Stimulated activated effector memory CD8-positive, alpha-beta T cell treated with anti-CD3 and anti-CD28 coated beads, Interleukin-12 subunit alpha, Interleukin-12 subunit beta, amount 100 ng/mL, for 72 hours (primary cell): ENCODE measurements at regions not wholly inside any gene's neighbourhood (a gene's known extent, or its start where the extent isn't known, plus 50 kb on each side); places are given as distances from the start of the nearest gene placed in this dataset.

Source experiments
- ATAC-seq: fragments of 150-1000 bp; cut with Tn5 transposase; 2 replicates; pipeline ENCODE4 v1.10.0; 2021
- DNase-seq, 2 donors: peaks; one replicate each; pipeline ENCODE4 v3.0.0; 2021 to 2022; ENCODE audit warnings: low spot score in 2 of 2
- H3K27ac Mint-ChIP-seq: one replicate; pipeline ENCODE4 v1.8.0; 2022; ENCODE audit warnings: mild to moderate bottlenecking, mixed read lengths
- H3K36me3 Mint-ChIP-seq: one replicate; pipeline ENCODE4 v1.8.0; 2022; ENCODE audit warnings: mild to moderate bottlenecking, mixed read lengths
- H3K4me1 Mint-ChIP-seq: one replicate; pipeline ENCODE4 v1.8.0; 2022; ENCODE audit warnings: mixed read lengths
- H3K4me3 Mint-ChIP-seq: one replicate; pipeline ENCODE4 v1.8.0; 2022; ENCODE audit warnings: mild to moderate bottlenecking, mixed read lengths
- H3K9me3 Mint-ChIP-seq: one replicate; pipeline ENCODE4 v1.8.0; 2022; ENCODE audit warnings: mixed read lengths

DNA sequence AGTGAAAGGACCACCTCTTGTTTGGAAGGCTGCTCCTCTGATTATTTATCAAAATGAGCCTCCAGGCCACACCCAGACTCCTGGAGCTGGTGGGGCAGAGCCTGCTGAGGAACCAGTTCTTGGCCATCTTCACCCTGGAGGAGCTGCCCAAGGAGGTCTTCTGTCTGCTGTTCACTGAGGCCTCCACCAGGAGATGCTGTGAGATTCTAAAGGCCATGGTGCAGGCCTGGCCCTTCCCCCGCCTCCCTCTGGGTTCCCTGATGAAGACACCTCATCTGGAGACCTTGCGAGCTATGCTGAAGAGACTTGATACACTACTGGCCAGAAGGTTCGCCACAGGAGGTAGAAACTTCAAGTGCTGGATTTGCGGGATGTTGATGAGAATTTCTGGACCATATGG lies 61.7 kb upstream of the GJA8 start:
- Mint-ChIP-seq H3K27ac (no peak overlapping the region), H3K36me3 (no peaks in the 10 kb centered on the region), H3K4me3 (no peak overlapping the region), H3K4me1 (no peaks in the 10 kb centered on the region), H3K9me3 (no peaks in the 10 kb centered on the region)
- DNase-seq (no peak), ATAC-seq (peak; percentile 53)

DNA sequence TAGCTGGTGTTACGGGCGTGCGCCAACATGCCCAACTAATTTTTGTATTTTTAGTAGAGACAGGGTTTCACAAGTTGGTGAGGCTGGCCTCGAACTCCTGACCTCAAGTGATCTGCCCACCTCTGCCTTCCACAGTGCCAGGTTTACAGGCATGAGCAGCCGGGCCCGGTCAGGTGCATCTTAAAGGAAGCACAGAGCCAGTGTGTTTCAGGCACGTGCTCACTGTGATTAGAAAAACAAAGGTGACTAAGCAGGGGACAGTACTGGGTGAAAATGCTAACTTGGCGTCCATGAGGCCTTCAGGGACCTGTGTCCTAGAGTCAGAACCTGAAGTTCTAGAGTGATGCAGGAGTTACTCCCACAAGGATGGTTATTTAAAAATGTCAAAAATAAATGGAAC lies 60.0 kb upstream of the GJA8 start:
- no peaks in the 10 kb centered on the region for H3K9me3 Mint-ChIP-seq
- DNase-seq: no peak
- no peaks in the 10 kb centered on the region for H3K36me3 Mint-ChIP-seq
- H3K4me1 Mint-ChIP-seq: no peaks in the 10 kb centered on the region
- no peak for ATAC-seq
- H3K4me3 Mint-ChIP-seq: no peak overlapping the region
- H3K27ac Mint-ChIP-seq: no peak overlapping the region

DNA sequence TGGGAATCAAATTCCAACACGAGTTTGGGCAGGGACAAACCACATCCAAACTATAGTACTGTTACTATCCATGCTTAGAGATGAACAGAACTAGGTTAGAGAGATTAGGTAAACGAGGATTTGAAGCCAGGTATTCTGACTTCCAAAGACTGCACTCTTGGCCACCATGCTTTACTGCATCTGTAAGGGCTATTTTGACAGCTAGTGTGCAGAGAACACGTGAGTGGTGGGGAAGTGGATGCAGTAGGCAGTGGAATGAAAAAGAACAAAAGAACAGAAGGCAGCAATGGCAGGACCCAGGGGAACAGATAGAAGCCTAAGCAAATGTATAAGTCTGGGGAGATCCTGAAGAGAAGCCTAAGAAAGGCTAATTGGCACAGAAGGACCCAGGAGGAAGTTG lies 59.1 kb upstream of the GJA8 start:
- ATAC-seq (no peak), DNase-seq (no peak)
- Mint-ChIP-seq H3K4me1 (no peaks in the 10 kb centered on the region), H3K4me3 (no peak overlapping the region), H3K36me3 (no peaks in the 10 kb centered on the region), H3K27ac (no peak overlapping the region), H3K9me3 (no peaks in the 10 kb centered on the region)

DNA sequence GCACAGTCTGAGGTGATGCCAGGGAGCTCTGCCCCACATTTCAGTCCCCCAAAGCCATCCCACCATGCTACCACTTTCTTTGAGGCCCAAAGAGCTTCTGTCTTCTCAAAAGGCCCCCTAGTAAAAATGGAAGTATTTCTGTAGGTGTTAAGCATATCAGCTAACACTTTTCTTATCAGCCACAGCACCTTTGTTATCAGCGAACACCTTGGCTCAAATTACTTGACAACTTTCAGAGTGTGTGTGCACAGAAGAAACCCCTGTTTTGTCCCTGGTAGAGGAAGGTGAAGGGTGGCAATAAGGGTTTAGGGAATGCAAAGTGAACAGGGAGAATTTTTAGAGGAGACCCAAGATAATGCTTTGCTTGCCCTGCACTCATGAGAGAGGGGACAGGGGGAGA lies 54.8 kb upstream of the GJA8 start:
- H3K36me3 Mint-ChIP-seq: no peaks in the 10 kb centered on the region
- no peak for DNase-seq
- H3K4me1 Mint-ChIP-seq: no peaks in the 10 kb centered on the region
- no peak for ATAC-seq
- H3K9me3 Mint-ChIP-seq: no peaks in the 10 kb centered on the region
- H3K27ac Mint-ChIP-seq: no peak overlapping the region
- no peak overlapping the region for H3K4me3 Mint-ChIP-seq

DNA sequence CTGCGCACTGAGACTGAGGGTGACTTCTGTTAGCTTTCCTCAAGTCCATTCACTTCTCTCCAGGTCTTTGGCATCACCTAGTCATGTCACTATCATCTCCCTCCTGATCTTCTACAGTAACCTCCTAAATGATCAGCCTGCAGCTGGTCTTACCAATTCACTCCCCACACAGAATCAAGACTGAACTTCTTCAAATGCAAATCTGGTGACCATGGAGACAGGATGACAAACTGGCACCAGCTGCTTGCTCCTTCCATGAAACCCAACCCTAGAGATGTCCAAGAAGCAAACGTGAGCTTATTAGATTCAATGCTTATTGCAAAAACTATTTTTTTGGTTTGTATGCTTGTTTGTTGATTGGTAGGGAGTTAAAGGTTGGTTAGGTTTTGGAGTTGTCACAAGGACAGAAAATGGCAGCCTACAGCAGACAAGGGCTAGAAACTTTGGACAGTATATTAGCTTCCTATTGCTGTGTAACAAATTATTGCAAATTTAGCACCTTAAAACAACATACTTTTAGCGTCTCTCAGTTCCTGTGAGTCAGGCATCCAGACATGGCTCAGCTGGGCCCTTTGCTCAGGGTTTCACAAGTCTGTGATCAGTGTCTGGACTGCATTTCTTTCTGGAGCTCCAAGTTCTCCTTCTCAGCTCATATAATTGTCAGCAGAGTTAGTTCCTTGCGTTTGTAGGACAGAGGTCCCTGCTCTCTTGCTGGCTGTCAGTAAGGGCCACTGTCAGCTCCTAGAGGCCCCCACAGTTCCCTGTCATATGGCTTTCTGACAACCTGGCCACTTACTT lies 53.3 kb upstream of the GJA8 start:
- no peak overlapping the region for H3K27ac Mint-ChIP-seq
- no peaks in the 10 kb centered on the region for H3K4me1 Mint-ChIP-seq
- ATAC-seq (no peak), DNase-seq (no peak)
- no peaks in the 10 kb centered on the region for H3K9me3 Mint-ChIP-seq
- no peak overlapping the region for H3K4me3 Mint-ChIP-seq
- H3K36me3 Mint-ChIP-seq: no peaks in the 10 kb centered on the region

DNA sequence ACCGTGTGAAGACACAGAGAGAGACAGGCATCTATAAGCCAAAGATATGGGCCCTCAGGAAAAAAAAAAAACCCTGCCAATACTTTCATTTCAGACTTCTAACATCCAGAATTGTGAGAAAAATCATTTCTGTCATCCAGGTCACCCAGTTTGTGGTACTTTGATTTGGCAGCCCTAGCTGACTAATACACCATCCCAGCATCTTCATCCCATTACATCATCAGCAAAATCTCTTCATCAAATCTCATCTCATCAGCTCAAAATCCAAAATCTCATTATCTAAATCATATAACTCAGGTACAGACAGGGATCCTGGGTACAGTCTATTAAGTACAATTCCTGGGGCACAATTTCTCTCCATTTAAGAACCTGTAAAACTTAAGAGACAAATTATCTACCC lies 51.9 kb upstream of the GJA8 start:
- peak; percentile 54 for ATAC-seq
- Mint-ChIP-seq H3K4me1 (no peaks in the 10 kb centered on the region), H3K4me3 (no peak overlapping the region), H3K36me3 (no peaks in the 10 kb centered on the region), H3K9me3 (no peaks in the 10 kb centered on the region), H3K27ac (no peak overlapping the region)
- DNase-seq: no peak

DNA sequence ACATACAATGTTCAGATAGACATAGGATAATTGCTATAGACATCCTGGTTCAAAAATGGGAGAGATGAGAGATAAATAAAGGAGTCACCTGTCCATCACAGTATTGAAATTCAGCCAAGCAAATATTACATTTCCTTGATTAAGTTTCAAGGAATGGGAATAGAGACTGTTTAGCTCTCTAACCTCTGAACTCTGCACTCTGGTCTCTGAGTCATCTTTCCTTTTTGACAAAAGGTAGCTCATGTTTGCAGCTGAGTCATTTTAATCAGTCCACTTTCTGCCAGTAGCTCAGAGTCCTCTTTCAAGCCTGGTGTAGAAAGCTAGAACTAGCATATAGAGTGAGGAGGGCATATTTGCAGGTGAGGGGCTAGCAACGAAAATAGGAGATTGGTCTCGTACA lies 51.4 kb upstream of the GJA8 start:
- H3K9me3 Mint-ChIP-seq: no peaks in the 10 kb centered on the region

DNA sequence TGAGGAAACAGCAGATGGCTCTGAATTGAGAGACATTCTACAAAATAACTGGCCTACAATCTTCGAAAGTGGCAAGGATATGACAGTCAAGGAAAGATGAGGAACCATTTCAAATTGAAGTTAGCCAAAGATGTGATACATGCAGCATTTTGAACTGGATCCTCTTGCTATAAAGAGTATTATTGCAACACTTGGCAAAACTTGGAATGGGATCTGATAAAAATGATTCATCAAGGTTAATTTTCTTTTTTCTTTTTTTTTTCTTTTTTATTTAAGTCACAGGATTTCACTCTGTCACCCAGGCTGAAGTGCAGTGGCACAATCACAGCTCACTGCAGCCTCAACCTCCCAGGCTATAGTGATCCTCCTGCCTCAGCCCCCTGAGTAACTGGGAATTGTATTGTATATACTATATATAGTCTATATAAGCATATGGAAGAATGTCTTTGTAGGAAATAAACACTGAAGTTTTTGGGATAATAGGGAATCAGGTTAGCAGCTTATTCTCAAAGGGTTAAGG lies 49.8 kb upstream of the GJA8 start:
- Mint-ChIP-seq H3K9me3 (no peaks in the 10 kb centered on the region), H3K27ac (no peak overlapping the region), H3K4me1 (no peaks in the 10 kb centered on the region), H3K4me3 (no peak overlapping the region), H3K36me3 (no peaks in the 10 kb centered on the region)
- ATAC-seq: no peak
- DNase-seq: no peak

More for the DNA sequence above, 51.4 kb upstream of the GJA8 start:
- H3K4me3 Mint-ChIP-seq: no peak overlapping the region
- DNase-seq: no peak
- no peak overlapping the region for H3K27ac Mint-ChIP-seq
- ATAC-seq: peak; percentile 67
- H3K4me1 Mint-ChIP-seq: no peaks in the 10 kb centered on the region
- no peaks in the 10 kb centered on the region for H3K36me3 Mint-ChIP-seq
